DMS79 treated with DMSO at 0.1 percent for 48 hours (cell line): ENCODE measurements at regions not wholly inside any gene's neighbourhood (a gene's known extent, or its start where the extent isn't known, plus 50 kb on each side); places are given as distances from the start of the nearest gene placed in this dataset.

Experiments
- DNase-seq: peaks from one replicate; lab custom pipeline; 2025; lab: John Stamatoyannopoulos, UW

GRCh38 chr18:64620971-64621560 lies 472.2 kb upstream of the LINC00305 start:
- no peak for DNase-seq

GRCh38 chr18:64618390-64618789 lies 469.5 kb upstream of the LINC00305 start:
- DNase-seq, result no peak

- no peak for DNase-seq
Observed at GRCh38 chr18:64615021-64615420, 466.1 kb upstream of the LINC00305 start.

GRCh38 chr18:64614446-64614845 lies 465.6 kb upstream of the LINC00305 start:
- DNase-seq, result no peak

- no peak for DNase-seq
Observed at GRCh38 chr18:64592246-64592645, 443.4 kb upstream of the LINC00305 start.

- DNase-seq, result no peak
Observed at GRCh38 chr18:64589000-64589399, 440.1 kb upstream of the LINC00305 start.

- no peak for DNase-seq
Observed at GRCh38 chr18:64566456-64566855, 417.6 kb upstream of the LINC00305 start.

GRCh38 chr18:64562651-64563050 lies 413.8 kb upstream of the LINC00305 start:
- no peak for DNase-seq

- no peak for DNase-seq
Observed at GRCh38 chr18:64546451-64546850, 397.6 kb upstream of the LINC00305 start.

- DNase-seq, result no peak
Observed at GRCh38 chr18:64539847-64540246, 391.0 kb upstream of the LINC00305 start.

GRCh38 chr18:64528646-64529045 lies 379.8 kb upstream of the LINC00305 start:
- DNase-seq, result no peak

- DNase-seq, result no peak
Observed at GRCh38 chr18:64519201-64519600, 370.3 kb upstream of the LINC00305 start.

GRCh38 chr18:64518191-64518590 lies 369.3 kb upstream of the LINC00305 start:
- no peak for DNase-seq

- no peak for DNase-seq
Observed at GRCh38 chr18:64513401-64513800, 364.5 kb upstream of the LINC00305 start.

- DNase-seq, result no peak
Observed at GRCh38 chr18:64490207-64490606, 341.3 kb upstream of the LINC00305 start.

- DNase-seq, result no peak
Observed at GRCh38 chr18:64488698-64489097, 339.8 kb upstream of the LINC00305 start.

- DNase-seq, result no peak
Observed at GRCh38 chr18:64474773-64475172, 325.9 kb upstream of the LINC00305 start.

GRCh38 chr18:64474255-64474654 lies 325.4 kb upstream of the LINC00305 start:
- DNase-seq, result no peak

- DNase-seq, result no peak
Observed at GRCh38 chr18:64449434-64449833, 300.5 kb upstream of the LINC00305 start.

- DNase-seq, result no peak
Observed at GRCh38 chr18:64444819-64445218, 295.9 kb upstream of the LINC00305 start.

- DNase-seq, result no peak
Observed at GRCh38 chr18:64438178-64438577, 289.3 kb upstream of the LINC00305 start.

GRCh38 chr18:64436111-64436510 lies 287.2 kb upstream of the LINC00305 start:
- no peak for DNase-seq

GRCh38 chr18:64419156-64419555 lies 270.3 kb upstream of the LINC00305 start:
- no peak for DNase-seq

GRCh38 chr18:64416990-64417389 lies 268.1 kb upstream of the LINC00305 start:
- no peak for DNase-seq

- DNase-seq, result no peak
Observed at GRCh38 chr18:64415218-64415617, 266.3 kb upstream of the LINC00305 start.
